Effector CD4-positive, alpha-beta T cell (primary cell): ENCODE measurements at regions not wholly inside any gene's neighbourhood (a gene's known extent, or its start where the extent isn't known, plus 50 kb on each side); places are given as distances from the start of the nearest gene placed in this dataset.

Experiments
- DNase-seq: peaks from one replicate; pipeline ENCODE4 v3.0.0-alpha.2; 2020

- DNase-seq = no peak
These were observed 179.0 kb downstream of the LACC1 start for GRCh38 chr13:44058624-44059215.

GRCh38 chr13:44061876-44062275 is 182.2 kb downstream of the LACC1 start:
- no peak for DNase-seq

GRCh38 chr13:44063467-44063866 is 183.8 kb downstream of the LACC1 start:
- no peak for DNase-seq

GRCh38 chr13:44063881-44064280 is 184.2 kb downstream of the LACC1 start:
- no peak for DNase-seq

GRCh38 chr13:44064357-44064756 is 184.7 kb downstream of the LACC1 start:
- no peak for DNase-seq

GRCh38 chr13:44068169-44068568 is 188.5 kb downstream of the LACC1 start:
- DNase-seq = no peak

GRCh38 chr13:44068737-44069136 is 189.0 kb downstream of the LACC1 start:
- DNase-seq = no peak

- no peak for DNase-seq
These were observed 192.8 kb downstream of the LACC1 start for GRCh38 chr13:44072536-44072935.

- no peak for DNase-seq
These were observed 194.9 kb downstream of the LACC1 start for GRCh38 chr13:44074611-44075010.

- no peak for DNase-seq
These were observed 195.4 kb downstream of the LACC1 start for GRCh38 chr13:44075113-44075512.

- no peak for DNase-seq
These were observed 199.2 kb downstream of the LACC1 start for GRCh38 chr13:44078806-44079376.

GRCh38 chr13:44079413-44080205 is 199.9 kb downstream of the LACC1 start:
- DNase-seq = no peak

GRCh38 chr13:44084146-44084545 is 204.4 kb downstream of the LACC1 start:
- no peak for DNase-seq

GRCh38 chr13:44086389-44086788 is 206.7 kb downstream of the LACC1 start:
- no peak for DNase-seq

GRCh38 chr13:44088411-44088810 is 208.7 kb downstream of the LACC1 start:
- DNase-seq = no peak

- DNase-seq = no peak
These were observed 209.3 kb downstream of the LACC1 start for GRCh38 chr13:44088991-44089413.

GRCh38 chr13:44089452-44089851 is 209.7 kb downstream of the LACC1 start:
- DNase-seq = no peak

GRCh38 chr13:44092078-44092970 is 212.6 kb downstream of the LACC1 start:
- no peak for DNase-seq

- no peak for DNase-seq
These were observed 214.2 kb downstream of the LACC1 start for GRCh38 chr13:44093607-44094564.

- DNase-seq = no peak
These were observed 217.2 kb downstream of the LACC1 start for GRCh38 chr13:44096901-44097300.

GRCh38 chr13:44098559-44098958 is 218.9 kb downstream of the LACC1 start:
- DNase-seq = no peak
